Right lobe of liver (tissue), 4 donors: ENCODE measurements at regions not wholly inside any gene's neighbourhood (a gene's known extent, or its start where the extent isn't known, plus 50 kb on each side); places are given as distances from the start of the nearest gene placed in this dataset.

Source experiments
- POLR2A ChIP-seq: fragments of 450-650 bp; IDR thresholded peaks from one replicate; pipeline ENCODE4 v1.6.1; 2017; ENCODE audit warnings: antibody characterized with exemption, mild to moderate bottlenecking
- TF ChIP-seq, protein P1 (sequence below), 4 donors: fragments of 200-600 bp in 3 of 4; fragments of 450-650 bp in 1 of 4; IDR thresholded peaks; one replicate each; pipeline versions ENCODE4 v1.5.1 to v1.8.0; 2016 to 2022; ENCODE audit warnings: antibody characterized with exemption in 4 of 4, mild to moderate bottlenecking in 2 of 4
- donor health status: DM: no; HTN: no; CAD: no.
- donor health status: DM: no; HTN: no; CAD: no.
- donor health status: DM: no; HTN: yes; CAD: no.

DNA sequence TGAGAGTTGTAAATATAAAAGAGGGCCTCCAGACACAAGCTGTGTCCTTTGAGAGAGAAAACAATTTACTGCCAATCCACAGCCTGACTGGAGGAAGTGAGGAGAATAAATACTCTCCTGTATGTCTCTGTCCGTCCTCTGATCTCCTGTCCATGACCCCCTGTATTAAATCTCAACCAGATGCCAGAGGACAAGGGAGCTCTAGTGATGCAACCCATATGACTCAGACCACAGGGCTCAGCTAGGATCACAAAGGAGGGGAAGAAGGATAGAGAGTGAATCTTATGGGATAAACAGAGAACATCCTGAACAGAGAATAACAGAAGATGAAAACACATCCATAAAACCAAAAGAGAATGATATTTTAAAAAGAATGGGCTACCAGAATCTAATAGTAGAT, 482.6 kb downstream of the PLOD2 start:
- TF ChIP-seq, protein P1, sequence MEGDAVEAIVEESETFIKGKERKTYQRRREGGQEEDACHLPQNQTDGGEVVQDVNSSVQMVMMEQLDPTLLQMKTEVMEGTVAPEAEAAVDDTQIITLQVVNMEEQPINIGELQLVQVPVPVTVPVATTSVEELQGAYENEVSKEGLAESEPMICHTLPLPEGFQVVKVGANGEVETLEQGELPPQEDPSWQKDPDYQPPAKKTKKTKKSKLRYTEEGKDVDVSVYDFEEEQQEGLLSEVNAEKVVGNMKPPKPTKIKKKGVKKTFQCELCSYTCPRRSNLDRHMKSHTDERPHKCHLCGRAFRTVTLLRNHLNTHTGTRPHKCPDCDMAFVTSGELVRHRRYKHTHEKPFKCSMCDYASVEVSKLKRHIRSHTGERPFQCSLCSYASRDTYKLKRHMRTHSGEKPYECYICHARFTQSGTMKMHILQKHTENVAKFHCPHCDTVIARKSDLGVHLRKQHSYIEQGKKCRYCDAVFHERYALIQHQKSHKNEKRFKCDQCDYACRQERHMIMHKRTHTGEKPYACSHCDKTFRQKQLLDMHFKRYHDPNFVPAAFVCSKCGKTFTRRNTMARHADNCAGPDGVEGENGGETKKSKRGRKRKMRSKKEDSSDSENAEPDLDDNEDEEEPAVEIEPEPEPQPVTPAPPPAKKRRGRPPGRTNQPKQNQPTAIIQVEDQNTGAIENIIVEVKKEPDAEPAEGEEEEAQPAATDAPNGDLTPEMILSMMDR (IDR thresholded peaks at IDR 0.05) = no peak
- TF ChIP-seq POLR2A = no peak
